Sigmoid colon (tissue), 4 donors: ENCODE measurements at regions not wholly inside any gene's neighbourhood (a gene's known extent, or its start where the extent isn't known, plus 50 kb on each side); places are given as distances from the start of the nearest gene placed in this dataset.

Experiments
- EP300 ChIP-seq, 4 donors: sonication (generic); formaldehyde crosslinking; IDR thresholded peaks; one replicate each; pipeline ENCODE4 v1.6.1; 2017; ENCODE audit warnings: antibody characterized with exemption in 4 of 4
- TF ChIP-seq, protein P1 (sequence below), 4 experiments: fragments of 450-650 bp in 3 of 4; fragments of 200-600 bp in 1 of 4; IDR thresholded peaks; one replicate each; pipeline ENCODE4 v1.5.1; 2016 to 2019; ENCODE audit warnings: antibody characterized with exemption in 4 of 4, mild to moderate bottlenecking in 3 of 4, moderate library complexity in 2 of 4

GRCh38 chr11:123344790-123345357, 85.2 kb upstream of the GRAMD1B start:
- no peak for TF ChIP-seq EP300 (IDR thresholded peaks at IDR 0.05)
- TF ChIP-seq, protein P1, sequence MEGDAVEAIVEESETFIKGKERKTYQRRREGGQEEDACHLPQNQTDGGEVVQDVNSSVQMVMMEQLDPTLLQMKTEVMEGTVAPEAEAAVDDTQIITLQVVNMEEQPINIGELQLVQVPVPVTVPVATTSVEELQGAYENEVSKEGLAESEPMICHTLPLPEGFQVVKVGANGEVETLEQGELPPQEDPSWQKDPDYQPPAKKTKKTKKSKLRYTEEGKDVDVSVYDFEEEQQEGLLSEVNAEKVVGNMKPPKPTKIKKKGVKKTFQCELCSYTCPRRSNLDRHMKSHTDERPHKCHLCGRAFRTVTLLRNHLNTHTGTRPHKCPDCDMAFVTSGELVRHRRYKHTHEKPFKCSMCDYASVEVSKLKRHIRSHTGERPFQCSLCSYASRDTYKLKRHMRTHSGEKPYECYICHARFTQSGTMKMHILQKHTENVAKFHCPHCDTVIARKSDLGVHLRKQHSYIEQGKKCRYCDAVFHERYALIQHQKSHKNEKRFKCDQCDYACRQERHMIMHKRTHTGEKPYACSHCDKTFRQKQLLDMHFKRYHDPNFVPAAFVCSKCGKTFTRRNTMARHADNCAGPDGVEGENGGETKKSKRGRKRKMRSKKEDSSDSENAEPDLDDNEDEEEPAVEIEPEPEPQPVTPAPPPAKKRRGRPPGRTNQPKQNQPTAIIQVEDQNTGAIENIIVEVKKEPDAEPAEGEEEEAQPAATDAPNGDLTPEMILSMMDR (IDR thresholded peaks at IDR 0.05) = no peak
